AG04450 (cell line): ENCODE measurements at regions not wholly inside any gene's neighbourhood (a gene's known extent, or its start where the extent isn't known, plus 50 kb on each side); places are given as distances from the start of the nearest gene placed in this dataset.

Experiments used
- CTCF ChIA-PET: fragments of 300-600, 350-600 bp; formaldehyde crosslinking; extraction: SDS; loops from one replicate; lab custom pipeline; 2022; ENCODE audit warnings: antibody characterized with exemption, inconsistent platforms; lab: Charles Lee
- POLR2A ChIA-PET: fragments of 350-600 bp; formaldehyde crosslinking; extraction: SDS; loops from one replicate; lab custom pipeline; 2021; ENCODE audit warnings: antibody characterized with exemption, inconsistent platforms; lab: Yijun Ruan, JAX
- DNase-seq: peaks from one replicate; pipeline ENCODE4 v3.0.0-alpha.2; 2011; ENCODE audit warnings: low read depth, low spot score
- H3K27ac ChIP-seq: one replicate; pipeline ENCODE4 v1.5.1; 2012; ENCODE audit warnings: low read depth, low read length, control low read depth
- H3K27me3 ChIP-seq: one replicate; pipeline ENCODE4 v1.6.0; 2012; ENCODE audit warnings: low read length; ENCODE audit not compliant: control insufficient read depth, insufficient read depth
- H3K4me3 ChIP-seq: 2 replicates; pipeline ENCODE4 v1.5.1; 2011; ENCODE audit warnings: mild to moderate bottlenecking, low read depth, low read length, control low read depth
- H3K9me3 ChIP-seq: 2 replicates; pipeline ENCODE4 v1.5.1; 2012; ENCODE audit warnings: low read length; ENCODE audit not compliant: control insufficient read depth, insufficient read depth
- CTCF ChIP-seq: IDR thresholded peaks from 2 replicates; pipeline ENCODE4 v1.5.1; 2011; ENCODE audit warnings: low read depth, low read length, control low read depth, inconsistent platforms

DNA sequence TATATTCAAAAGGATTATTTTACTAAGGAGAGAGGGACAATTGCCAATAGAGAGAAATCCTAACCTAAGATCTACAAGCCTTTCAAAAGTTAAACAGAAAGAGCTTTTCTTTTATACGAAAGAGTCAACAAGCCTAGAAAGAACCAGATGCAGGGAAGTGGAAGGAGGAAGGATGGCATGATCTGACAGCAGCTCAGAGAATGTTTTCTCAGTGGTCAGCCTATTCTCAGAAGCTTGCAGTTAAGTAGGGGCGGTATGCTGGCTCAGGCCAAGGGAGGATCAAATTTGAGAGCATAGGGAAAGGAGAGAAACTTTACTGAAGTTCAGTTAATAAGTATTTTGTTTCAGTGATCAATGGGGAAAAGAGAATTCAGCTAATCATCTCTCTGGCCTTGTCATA, 88.0 kb upstream of the FTMT start:
- no peaks in the 10 kb centered on the region for H3K27me3 ChIP-seq
- H3K9me3 ChIP-seq, result no peaks in the 10 kb centered on the region
- ChIA-PET POLR2A (no interaction called here), CTCF (no interaction called here)
- DNase-seq, result no peak
- no peak overlapping the region for H3K27ac ChIP-seq
- no peak for TF ChIP-seq CTCF
- H3K4me3 ChIP-seq, result no peak overlapping the region

GRCh38 chr5:121780406-121780805, 71.3 kb upstream of the FTMT start:
- Histone ChIP-seq H3K27ac (no peak overlapping the region), H3K4me3 (no peak overlapping the region), H3K9me3 (no peaks in the 10 kb centered on the region), H3K27me3 (no peaks in the 10 kb centered on the region)
- ChIA-PET POLR2A (no interaction called here), CTCF (no interaction called here)
- no peak for TF ChIP-seq CTCF
- DNase-seq, result no peak

- ChIA-PET POLR2A (no interaction called here), CTCF (no interaction called here)
- Histone ChIP-seq H3K9me3 (no peaks in the 10 kb centered on the region), H3K27ac (no peak overlapping the region), H3K27me3 (no peaks in the 10 kb centered on the region), H3K4me3 (no peak overlapping the region)
- DNase-seq, result no peak
- no peak for TF ChIP-seq CTCF
Measured at GRCh38 chr5:121783700-121784099, 68.0 kb upstream of the FTMT start.

DNA sequence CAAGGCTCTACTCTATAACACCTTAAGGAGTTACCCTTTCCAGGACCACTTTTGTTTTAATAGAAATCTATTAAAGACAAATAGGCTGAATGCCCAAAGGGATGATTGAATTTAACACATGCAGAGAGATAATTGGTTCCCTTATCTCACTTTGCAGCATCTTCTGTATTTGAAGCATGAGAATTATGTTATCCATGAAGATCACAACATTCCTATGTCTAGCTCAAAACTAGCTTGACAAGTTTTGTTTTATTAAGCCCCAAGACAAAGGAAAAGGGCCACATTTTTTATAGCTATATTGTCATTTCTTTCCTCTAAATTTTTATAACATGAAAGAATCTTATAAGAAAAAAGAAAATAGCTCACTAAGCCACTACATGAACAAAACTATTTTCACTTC, 57.9 kb upstream of the FTMT start:
- H3K27me3 ChIP-seq, result no peaks in the 10 kb centered on the region
- H3K9me3 ChIP-seq, result no peaks in the 10 kb centered on the region
- no peak overlapping the region for H3K4me3 ChIP-seq
- TF ChIP-seq CTCF, result no peak
- ChIA-PET CTCF (no interaction called here), POLR2A (no interaction called here)
- DNase-seq, result no peak
- H3K27ac ChIP-seq, result no peak overlapping the region

- no peak overlapping the region for H3K4me3 ChIP-seq
- TF ChIP-seq CTCF, result no peak
- POLR2A ChIA-PET, result no interaction called here
- H3K27ac ChIP-seq, result no peak overlapping the region
- CTCF ChIA-PET, result no interaction called here
- H3K27me3 ChIP-seq, result no peaks in the 10 kb centered on the region
- DNase-seq, result no peak
- H3K9me3 ChIP-seq, result no peaks in the 10 kb centered on the region
Measured at GRCh38 chr5:121795511-121795910, 56.2 kb upstream of the FTMT start.
